ENCODE measurements at regions not wholly inside any gene's neighbourhood (a gene's known extent, or its start where the extent isn't known, plus 50 kb on each side); places are given as distances from the start of the nearest gene placed in this dataset.
"Not testable (repeated sequence)": the region's sequence is repeated elsewhere in the genome, so short reads cannot be mapped to it uniquely, and the experiment has no call there.

DNA sequence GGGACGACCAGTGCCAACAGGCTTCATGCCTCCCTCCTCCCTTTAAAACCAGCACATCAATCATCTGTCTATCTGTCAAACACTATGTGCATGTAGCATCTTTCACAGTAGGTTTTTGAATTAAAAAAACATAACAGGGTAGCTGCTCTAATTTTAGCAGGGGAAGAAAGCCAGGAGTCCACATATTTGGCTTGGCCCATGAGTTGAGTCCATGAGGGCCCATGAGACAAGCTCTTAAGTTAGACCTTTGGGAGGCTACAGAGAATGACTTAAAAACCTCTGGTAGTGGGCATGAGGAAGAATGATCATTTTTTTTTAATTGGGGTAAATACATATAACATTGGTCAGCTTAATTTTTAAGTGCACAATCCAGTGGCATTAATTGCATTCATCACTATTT, 194.9 kb downstream of the UTRN start:
- DNase-seq, result no peak

GRCh38 chr6:144480473-144480872, 195.3 kb downstream of the UTRN start:
- DNase-seq, result no peak

DNA sequence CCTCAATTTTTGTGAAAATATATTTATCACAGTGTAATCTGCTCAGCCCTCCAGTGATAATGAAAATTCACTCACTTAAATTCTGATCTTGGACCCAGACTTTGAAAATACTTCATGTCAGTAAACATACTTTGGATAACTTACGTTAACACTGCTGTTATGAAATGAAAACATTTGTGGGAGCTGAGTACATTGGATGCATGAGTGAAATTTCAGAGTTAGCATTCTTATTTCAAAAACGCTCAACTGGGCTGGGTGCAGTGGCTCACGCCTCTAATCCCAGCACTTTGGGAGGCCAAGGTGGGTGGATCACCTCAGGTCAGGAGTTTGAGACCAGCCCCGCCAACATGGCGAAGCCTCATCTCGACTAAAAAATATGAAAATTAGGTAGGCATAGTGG, 196.4 kb downstream of the UTRN start:
- DNase-seq, result no peak

DNA sequence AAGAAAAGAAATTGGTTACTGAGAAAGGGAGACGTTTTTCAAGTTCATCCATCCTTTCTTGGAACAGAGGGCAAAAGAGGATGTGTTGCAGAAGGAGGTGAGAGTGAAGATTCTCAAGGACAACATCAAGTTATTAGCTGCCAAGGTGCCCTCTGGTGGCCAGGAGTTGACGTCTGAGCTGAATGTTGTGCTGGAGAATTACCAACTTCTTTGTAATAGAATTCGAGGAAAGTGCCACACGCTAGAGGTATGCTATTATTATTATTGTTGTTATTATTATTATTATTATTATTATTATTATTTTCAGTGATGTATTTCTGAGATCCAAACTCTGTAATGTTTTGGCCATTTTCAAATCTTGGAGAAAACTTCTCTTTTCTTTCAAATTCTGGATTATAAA, 197.0 kb downstream of the UTRN start:
- peak; percentile 22 for DNase-seq

- DNase-seq, result no peak
Measured at GRCh38 chr6:144485531-144485930, 200.4 kb downstream of the UTRN start.

DNA sequence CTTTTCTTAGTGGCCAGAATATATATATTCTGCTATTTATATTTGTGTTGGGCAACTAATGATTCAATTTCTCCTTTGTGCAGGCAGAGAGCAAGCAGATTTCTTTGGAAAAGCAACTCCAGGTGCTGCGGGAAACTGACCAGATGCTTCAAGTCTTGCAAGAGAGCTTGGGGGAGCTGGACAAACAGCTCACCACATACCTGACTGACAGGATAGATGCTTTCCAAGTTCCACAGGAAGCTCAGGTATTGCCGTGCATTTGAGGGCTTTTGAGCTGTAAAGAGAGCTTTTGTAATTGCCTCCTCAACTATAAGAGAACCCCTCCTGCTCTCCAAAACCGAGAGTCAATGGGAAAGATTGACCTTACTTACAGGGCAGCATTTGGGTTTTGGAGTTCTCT, 203.5 kb downstream of the UTRN start:
- DNase-seq, result no peak

GRCh38 chr6:144493035-144493910, 208.1 kb downstream of the UTRN start:
- DNase-seq, result no peak

- not testable (repeated sequence) for DNase-seq
Measured at GRCh38 chr6:144495076-144495475, 209.9 kb downstream of the UTRN start.

DNA sequence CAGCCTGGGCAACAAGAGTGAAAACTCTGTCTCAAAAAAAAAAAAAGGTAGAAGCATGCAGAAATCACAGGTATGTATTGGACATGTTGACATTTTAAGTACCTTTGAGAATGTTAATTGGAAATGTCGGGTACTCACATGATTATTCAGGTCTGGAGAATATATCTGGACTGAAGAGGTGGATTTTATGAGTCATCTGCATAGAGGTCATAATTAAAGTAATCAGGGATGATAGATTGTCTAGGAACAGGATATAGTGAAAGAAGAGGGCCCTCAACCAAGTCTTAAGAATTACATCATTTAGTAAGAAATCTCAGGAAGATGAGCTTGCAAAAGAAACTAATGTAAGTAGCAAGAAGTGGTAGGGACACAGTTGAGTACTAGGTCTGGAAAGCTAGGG, 212.5 kb downstream of the UTRN start:
- no peak for DNase-seq

GRCh38 chr6:144500892-144501291, 215.8 kb downstream of the UTRN start:
- DNase-seq, result no peak

- DNase-seq, result not testable (repeated sequence)
Measured at GRCh38 chr6:144505214-144505613, 220.1 kb downstream of the UTRN start.

DNA sequence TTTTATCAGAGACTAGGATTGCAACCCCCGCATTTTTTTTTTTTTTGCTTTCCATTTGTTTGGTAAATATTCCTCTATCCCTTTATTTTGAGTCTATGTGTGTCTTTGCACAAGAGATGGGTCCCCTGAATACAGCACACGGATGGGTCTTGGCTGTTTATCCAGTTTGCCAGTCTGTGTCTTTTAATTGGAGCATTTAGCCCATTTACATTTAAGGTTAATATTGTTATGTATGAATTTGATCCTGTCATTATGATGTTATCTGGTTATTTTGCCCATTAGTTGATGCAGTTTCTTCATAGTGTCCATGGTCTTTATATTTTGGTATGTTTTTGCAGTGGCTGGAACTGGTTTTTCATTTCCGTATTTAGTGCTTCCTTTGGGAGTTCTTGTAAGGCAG, 220.9 kb downstream of the UTRN start:
- not testable (repeated sequence) for DNase-seq

GRCh38 chr6:144507772-144508312, 222.7 kb downstream of the UTRN start:
- not testable (repeated sequence) for DNase-seq

GRCh38 chr6:144510859-144511258, 225.7 kb downstream of the UTRN start:
- no peak for DNase-seq

DNA sequence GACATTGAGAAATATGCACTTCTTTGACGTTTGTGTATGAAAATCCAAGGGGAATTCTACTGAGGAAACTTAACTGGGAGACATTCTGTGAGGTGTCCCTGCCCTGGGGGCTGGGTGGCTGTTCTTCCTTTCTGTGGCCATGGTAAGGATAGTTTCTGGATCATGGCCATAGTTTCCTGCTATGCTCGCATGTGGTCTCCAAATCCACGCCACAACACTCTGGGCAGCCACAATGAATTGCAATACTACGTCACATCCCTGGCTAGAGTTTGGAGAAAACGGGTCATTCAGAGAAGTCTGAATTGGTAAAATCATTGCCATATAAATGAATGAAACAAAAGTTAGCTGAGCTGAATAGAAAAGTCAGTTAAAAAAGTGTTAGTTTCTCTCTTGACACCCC, 230.6 kb downstream of the UTRN start:
- no peak for DNase-seq

- no peak for DNase-seq
Measured at GRCh38 chr6:144519426-144519825, 234.3 kb downstream of the UTRN start.

GRCh38 chr6:144528743-144529425, 243.7 kb downstream of the UTRN start:
- no peak for DNase-seq

- no peak for DNase-seq
Measured at GRCh38 chr6:144530118-144530517, 245.0 kb downstream of the UTRN start.

GRCh38 chr6:144532238-144532637, 247.1 kb downstream of the UTRN start:
- DNase-seq, result not testable (repeated sequence)

GRCh38 chr6:144534180-144534579, 249.0 kb downstream of the UTRN start:
- DNase-seq, result no peak

GRCh38 chr6:144535630-144536029, 250.5 kb downstream of the UTRN start:
- DNase-seq, result no peak

DNA sequence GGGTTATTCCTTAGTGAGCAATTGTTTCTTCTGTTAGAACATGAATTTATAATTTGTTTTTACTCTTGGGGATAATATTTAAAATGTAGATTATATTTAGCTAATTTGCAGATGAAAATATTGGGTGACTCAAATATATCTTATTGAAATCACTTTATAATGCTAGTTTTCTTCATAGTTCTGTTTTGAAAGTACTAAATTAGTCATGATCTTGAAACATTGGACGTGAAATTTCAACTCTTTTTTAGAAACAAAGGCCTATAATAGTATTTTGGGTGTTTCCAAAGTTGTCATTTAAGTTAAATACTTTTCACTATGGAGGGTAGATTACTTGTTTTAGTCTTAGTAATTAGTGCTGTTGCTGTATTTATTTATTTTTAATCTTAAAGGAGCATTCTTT, 250.9 kb downstream of the UTRN start:
- no peak for DNase-seq

- DNase-seq, result no peak
Measured at GRCh38 chr6:144543006-144543871, 258.1 kb downstream of the UTRN start.
